PC-3 (cell line): ENCODE measurements at regions not wholly inside any gene's neighbourhood (a gene's known extent, or its start where the extent isn't known, plus 50 kb on each side); places are given as distances from the start of the nearest gene placed in this dataset.

ENCODE experiments used
- EZH2 ChIP-seq: fragments of 300-600 bp; sonication (generic); IDR thresholded peaks from one replicate; pipeline ENCODE4 v1.6.1; 2017; ENCODE audit warnings: antibody characterized with exemption, mild to moderate bottlenecking, low read length; ENCODE audit not compliant: unreplicated experiment
- EZH2phosphoT487 ChIP-seq: fragments of 300-600 bp; sonication (generic); IDR thresholded peaks from 2 replicates; pipeline ENCODE4 v1.6.1; 2018; ENCODE audit warnings: mild to moderate bottlenecking, antibody characterized with exemption, low read length, borderline replicate concordance
- TF ChIP-seq, protein P1 (sequence below): fragments of 300-600 bp; sonication (generic); conservative IDR thresholded peaks from 2 replicates; pipeline ENCODE4 v1.5.1; 2017; ENCODE audit warnings: antibody characterized with exemption, low read depth, mild to moderate bottlenecking, low read length

GRCh38 chr10:125514206-125515162 is 168.5 kb downstream of the TEX36 start:
- TF ChIP-seq, protein P1, sequence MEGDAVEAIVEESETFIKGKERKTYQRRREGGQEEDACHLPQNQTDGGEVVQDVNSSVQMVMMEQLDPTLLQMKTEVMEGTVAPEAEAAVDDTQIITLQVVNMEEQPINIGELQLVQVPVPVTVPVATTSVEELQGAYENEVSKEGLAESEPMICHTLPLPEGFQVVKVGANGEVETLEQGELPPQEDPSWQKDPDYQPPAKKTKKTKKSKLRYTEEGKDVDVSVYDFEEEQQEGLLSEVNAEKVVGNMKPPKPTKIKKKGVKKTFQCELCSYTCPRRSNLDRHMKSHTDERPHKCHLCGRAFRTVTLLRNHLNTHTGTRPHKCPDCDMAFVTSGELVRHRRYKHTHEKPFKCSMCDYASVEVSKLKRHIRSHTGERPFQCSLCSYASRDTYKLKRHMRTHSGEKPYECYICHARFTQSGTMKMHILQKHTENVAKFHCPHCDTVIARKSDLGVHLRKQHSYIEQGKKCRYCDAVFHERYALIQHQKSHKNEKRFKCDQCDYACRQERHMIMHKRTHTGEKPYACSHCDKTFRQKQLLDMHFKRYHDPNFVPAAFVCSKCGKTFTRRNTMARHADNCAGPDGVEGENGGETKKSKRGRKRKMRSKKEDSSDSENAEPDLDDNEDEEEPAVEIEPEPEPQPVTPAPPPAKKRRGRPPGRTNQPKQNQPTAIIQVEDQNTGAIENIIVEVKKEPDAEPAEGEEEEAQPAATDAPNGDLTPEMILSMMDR: no peak
- TF ChIP-seq EZH2 (no peak), EZH2phosphoT487 (no peak)
